Ammon's horn (tissue), 1 donor: ENCODE measurements at regions not wholly inside any gene's neighbourhood (a gene's known extent, or its start where the extent isn't known, plus 50 kb on each side); places are given as distances from the start of the nearest gene placed in this dataset.

Source experiments
- DNase-seq: peaks from one replicate; pipeline ENCODE4 v3.0.0-alpha.2; 2016; ENCODE audit warnings: low spot score

GRCh38 chr9:71183251-71183650 is 61.8 kb upstream of the TRPM3 start:
- no peak for DNase-seq

DNA sequence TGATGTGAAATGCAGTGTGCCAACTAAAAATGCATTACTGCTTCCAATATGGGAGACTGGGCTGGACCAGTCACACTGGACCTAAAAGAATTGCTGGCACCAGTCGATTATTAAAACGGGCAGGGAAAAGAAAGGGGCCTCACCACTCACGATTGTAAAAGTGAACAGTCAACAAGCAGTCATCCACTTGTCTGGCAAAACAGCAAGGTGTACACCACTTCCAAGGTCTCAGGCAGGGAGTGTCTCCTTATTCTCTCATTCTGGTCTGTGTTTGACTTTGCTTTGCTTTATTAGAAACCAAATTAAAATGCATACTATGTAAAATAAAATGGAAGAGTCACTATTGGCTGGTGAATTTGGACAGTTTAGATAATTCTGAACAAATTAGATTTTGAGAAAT is 57.8 kb upstream of the TRPM3 start:
- DNase-seq: no peak

- no peak for DNase-seq
These were observed 56.5 kb upstream of the TRPM3 start for GRCh38 chr9:71177901-71178300.

- no peak for DNase-seq
These were observed 50.1 kb upstream of the TRPM3 start for GRCh38 chr9:71171517-71171916.
